Non-pigmented ciliary epithelial cell (primary cell): ENCODE measurements at regions not wholly inside any gene's neighbourhood (a gene's known extent, or its start where the extent isn't known, plus 50 kb on each side); places are given as distances from the start of the nearest gene placed in this dataset.
A peak's percentile ranks its signal among the peaks of the same experiment; 100 is the strongest.
"Not testable (repeated sequence)": the region's sequence is repeated elsewhere in the genome, so short reads cannot be mapped to it uniquely, and the experiment has no call there.

Source experiments
- DNase-seq: peaks from one replicate; pipeline ENCODE4 v3.0.0-alpha.2; 2010; ENCODE audit warnings: low read depth

GRCh38 chr13:78085434-78086225, 167.0 kb upstream of the EDNRB start:
- no peak for DNase-seq

GRCh38 chr13:78084401-78084800, 165.8 kb upstream of the EDNRB start:
- no peak for DNase-seq

DNA sequence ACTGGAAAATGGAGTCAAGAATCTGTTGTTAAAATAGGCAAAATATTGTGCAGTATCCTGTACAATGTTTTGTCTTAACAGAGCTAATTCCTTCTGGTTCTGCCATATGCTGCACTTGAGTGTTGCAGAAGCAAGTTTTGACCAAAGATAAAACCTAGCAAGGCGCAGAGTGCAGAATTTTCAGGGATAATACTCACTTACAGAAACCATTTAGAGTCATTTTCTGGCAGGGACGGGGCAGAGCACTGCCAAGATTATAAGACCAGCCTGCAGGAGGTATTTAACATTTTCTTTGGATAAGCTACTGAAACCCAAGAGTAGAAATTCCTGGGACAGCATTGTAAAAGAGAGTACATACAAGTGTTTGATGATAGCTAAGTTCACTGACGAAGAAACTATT, 159.5 kb upstream of the EDNRB start:
- no peak for DNase-seq

- DNase-seq = no peak
These were observed 148.7 kb upstream of the EDNRB start for GRCh38 chr13:78067290-78067689.

DNA sequence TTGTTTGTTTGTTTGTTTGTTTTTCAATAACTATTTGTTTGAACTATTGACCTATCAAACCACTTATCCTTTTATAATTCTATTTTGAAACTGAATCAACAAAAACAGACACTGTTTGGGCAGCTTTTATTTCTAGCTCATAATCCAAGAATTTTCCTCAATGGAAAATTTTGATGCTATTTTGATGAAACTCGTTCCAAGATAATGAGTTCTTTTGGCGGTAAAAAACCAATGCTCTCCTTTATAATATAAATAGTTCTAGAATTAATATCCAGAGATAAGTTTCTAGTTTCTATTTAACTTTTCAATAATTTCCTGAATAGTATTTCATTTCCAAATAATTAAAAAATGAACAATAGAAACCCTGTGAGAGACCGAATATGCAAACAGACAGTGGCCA, 146.5 kb upstream of the EDNRB start:
- DNase-seq = no peak

GRCh38 chr13:78061806-78062205, 143.2 kb upstream of the EDNRB start:
- DNase-seq = no peak

DNA sequence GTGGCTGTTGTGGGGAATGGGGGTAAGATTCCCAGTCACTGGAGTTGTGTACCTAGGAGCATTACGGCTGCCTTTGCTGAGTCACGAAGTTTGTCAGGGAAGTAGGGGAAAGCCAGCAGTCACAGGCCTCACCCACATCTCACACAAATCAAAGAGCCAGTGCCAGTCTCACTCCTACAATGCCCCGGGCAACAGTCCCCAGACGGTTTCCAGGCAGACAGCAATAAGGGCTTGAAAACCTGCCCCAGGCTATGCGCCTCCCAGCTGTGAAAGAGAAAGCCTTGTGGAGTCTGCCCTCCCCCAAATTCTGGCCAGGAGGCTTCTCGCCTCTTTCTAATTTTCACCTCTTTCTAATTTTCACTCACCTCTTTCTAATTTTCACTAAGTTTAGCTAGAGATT, 142.3 kb upstream of the EDNRB start:
- no peak for DNase-seq

DNA sequence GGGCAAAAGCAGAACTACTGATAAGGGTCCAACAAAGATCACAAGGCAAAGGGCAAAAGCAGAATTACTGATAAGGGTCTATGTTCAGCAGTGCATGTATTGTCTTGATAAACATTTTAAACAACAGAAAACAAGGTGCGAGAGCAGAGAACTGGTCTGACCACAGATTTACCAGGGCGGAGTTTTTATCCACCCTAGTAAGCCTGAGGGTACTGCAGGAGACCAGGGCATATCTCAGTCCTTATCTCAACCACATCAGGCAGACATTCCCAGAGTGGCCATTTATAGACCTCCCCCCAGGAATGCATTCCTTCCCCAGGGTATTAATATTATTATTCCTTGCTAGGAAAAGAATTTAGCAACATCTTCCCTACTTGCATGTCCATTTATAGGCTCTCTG, 138.2 kb upstream of the EDNRB start:
- not testable (repeated sequence) for DNase-seq

DNA sequence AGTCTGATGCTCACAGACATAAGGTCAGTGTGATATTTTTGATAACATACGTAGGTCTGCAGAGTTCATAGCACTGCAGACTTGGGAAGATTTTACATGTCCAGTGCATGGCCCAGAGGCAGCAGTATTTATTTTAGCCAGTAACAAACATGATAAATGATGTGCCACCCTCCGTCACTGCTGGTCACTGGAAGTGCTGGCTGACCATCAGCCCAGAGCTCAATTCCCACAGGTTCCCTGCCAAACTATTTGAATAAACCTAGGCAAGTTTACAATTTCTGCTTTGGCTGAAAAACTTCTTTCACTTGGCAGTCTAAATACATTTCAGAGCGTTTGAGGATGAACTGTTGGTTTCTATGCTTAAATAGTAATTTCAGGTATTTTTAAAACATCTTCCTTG, 135.5 kb upstream of the EDNRB start:
- no peak for DNase-seq

DNA sequence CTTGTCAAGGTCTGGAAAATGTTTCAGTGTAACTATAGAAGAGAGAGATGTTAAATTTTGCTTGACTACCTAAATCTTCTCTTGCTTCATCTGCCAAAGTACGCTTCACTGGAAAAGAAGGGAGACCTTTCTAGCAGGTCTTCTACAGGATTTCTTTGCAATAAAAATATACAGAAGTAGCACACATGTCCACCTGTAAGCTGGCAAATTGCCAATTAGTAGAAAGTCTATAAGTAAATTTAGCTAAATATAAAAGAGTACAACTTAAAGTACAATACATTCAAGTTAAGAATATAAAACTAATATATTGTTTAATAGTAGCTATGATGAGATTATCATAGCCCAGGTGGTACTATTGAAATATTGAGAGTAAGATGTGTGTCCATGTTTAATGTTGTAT, 128.5 kb upstream of the EDNRB start:
- no peak for DNase-seq

- no peak for DNase-seq
These were observed 127.7 kb upstream of the EDNRB start for GRCh38 chr13:78046331-78046730.

DNA sequence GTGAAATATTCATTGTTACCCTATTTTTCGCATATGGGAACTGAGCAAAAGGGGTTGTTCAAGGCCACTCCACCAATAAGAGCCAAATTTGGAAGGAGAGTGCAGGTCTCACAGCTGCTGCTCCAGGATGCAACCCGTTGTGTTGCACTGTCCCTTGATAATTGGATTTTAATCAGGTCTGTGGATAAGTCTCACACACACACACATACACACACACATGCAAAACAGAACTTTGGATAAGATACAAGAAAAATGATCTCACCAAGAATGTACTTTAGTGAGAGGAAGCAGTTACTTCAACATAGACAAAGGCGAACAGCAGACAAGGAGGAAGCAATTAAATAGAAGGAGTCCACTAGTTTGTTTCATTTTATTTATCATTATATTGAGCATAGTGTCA, 127.3 kb upstream of the EDNRB start:
- no peak for DNase-seq

GRCh38 chr13:78041366-78041765, 122.7 kb upstream of the EDNRB start:
- not testable (repeated sequence) for DNase-seq

GRCh38 chr13:78040205-78040830, 121.7 kb upstream of the EDNRB start:
- no peak for DNase-seq

GRCh38 chr13:78036841-78037240, 118.2 kb upstream of the EDNRB start:
- no peak for DNase-seq

- DNase-seq = no peak
These were observed 116.9 kb upstream of the EDNRB start for GRCh38 chr13:78035500-78035899.

GRCh38 chr13:78033509-78033908, 114.9 kb upstream of the EDNRB start:
- DNase-seq = no peak

GRCh38 chr13:78032132-78032531, 113.5 kb upstream of the EDNRB start:
- DNase-seq = no peak

- no peak for DNase-seq
These were observed 111.8 kb upstream of the EDNRB start for GRCh38 chr13:78030341-78030896.

GRCh38 chr13:78029901-78030300, 111.3 kb upstream of the EDNRB start:
- no peak for DNase-seq

DNA sequence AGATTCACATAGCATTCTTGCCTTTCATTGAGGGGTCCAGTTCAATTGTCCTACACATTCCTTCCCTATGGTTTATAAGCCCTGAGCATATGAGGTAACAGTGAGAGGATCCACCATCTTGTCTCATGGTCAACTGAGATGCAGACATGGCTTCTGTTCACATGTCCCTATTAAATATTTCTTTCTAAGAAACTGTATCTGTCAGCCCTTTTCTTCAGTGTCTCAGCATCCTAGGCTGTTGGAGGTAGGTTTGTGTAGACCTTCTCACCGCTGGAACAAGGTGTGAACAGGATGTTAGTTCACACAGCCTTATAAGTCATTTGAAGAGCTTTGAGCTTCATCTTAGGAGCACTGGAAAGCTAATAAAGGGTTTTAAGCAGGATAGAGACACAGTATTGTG, 110.3 kb upstream of the EDNRB start:
- no peak for DNase-seq

- DNase-seq = no peak
These were observed 106.4 kb upstream of the EDNRB start for GRCh38 chr13:78024996-78025395.

DNA sequence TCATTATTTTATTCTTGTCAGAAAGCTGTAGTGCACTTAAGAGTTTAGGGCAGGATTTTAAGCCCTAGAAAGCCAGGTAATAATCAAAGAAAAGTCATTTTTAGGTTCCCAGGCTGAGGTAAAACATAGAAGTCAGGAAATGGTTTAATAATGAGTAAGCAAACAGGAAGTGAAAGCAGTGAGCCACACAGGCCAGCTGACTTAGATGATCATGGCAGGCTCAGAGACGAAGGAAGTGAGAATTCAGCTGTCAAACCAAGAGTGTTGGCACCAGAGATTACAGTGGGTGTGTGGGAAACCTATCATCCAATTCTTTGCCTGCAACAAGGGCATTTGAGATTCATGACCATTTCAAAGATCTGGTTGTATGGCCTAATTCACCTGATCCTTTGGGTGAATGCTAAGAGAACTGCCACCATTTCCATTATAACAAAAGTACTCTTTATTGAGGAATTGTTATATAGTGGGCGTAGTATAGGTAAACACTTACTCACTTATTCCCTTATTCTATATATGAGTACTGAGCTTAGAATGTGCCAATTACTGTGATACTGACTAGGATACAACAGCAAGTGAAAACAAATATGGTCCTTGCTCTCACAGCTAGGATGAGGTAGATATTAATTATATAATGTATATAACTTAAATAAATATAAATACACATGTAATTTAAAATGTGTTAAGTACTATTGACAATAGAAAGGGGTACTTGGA, 103.7 kb upstream of the EDNRB start:
- peak; percentile 42 for DNase-seq
